PC-3 (cell line): ENCODE measurements at regions not wholly inside any gene's neighbourhood (a gene's known extent, or its start where the extent isn't known, plus 50 kb on each side); places are given as distances from the start of the nearest gene placed in this dataset.

Source experiments
- EZH2 ChIP-seq: fragments of 300-600 bp; sonication (generic); IDR thresholded peaks from one replicate; pipeline ENCODE4 v1.6.1; 2017; ENCODE audit warnings: antibody characterized with exemption, mild to moderate bottlenecking, low read length; ENCODE audit not compliant: unreplicated experiment
- TF ChIP-seq, protein P1 (sequence below): fragments of 300-600 bp; sonication (generic); conservative IDR thresholded peaks from 2 replicates; pipeline ENCODE4 v1.5.1; 2017; ENCODE audit warnings: antibody characterized with exemption, low read depth, mild to moderate bottlenecking, low read length

DNA sequence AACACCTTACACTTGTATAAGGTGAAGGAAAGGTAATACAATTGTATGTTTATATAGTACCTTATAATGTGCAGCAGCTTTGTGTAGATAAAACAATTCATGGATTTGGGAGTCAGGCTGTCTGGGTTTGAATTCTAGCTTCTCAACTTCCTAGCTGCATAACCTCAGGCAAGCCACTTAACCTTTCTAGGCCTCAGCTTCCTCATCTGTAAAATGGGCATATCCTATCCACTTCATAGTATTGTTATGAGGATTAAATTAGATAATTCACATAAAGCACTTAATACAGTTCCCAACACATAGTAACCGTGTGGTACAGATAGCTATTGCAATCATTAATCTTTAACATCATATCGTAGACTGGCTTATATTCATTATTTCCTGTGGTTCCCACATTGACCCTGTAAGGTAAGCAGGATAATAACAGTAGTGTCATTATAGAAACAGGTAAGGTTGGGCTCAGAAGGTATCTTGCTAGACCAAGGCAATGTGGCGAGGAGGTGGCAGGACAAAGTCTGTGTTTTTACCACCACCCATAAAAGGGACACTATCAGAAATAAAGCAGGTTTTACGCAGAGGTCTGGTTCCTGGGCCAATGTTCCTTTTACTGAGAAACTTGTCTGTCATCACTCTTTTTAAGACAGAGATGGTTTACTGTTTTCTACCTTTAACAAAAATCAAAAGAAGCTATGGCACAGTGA, 334.1 kb downstream of the RRAGC start:
- TF ChIP-seq, protein P1, sequence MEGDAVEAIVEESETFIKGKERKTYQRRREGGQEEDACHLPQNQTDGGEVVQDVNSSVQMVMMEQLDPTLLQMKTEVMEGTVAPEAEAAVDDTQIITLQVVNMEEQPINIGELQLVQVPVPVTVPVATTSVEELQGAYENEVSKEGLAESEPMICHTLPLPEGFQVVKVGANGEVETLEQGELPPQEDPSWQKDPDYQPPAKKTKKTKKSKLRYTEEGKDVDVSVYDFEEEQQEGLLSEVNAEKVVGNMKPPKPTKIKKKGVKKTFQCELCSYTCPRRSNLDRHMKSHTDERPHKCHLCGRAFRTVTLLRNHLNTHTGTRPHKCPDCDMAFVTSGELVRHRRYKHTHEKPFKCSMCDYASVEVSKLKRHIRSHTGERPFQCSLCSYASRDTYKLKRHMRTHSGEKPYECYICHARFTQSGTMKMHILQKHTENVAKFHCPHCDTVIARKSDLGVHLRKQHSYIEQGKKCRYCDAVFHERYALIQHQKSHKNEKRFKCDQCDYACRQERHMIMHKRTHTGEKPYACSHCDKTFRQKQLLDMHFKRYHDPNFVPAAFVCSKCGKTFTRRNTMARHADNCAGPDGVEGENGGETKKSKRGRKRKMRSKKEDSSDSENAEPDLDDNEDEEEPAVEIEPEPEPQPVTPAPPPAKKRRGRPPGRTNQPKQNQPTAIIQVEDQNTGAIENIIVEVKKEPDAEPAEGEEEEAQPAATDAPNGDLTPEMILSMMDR, result no peak
- TF ChIP-seq EZH2, result no peak
